ENCODE measurements at regions not wholly inside any gene's neighbourhood (a gene's known extent, or its start where the extent isn't known, plus 50 kb on each side); places are given as distances from the start of the nearest gene placed in this dataset.
"Not testable (repeated sequence)": the region's sequence is repeated elsewhere in the genome, so short reads cannot be mapped to it uniquely, and the experiment has no call there.

- DNase-seq = no peak
Observed at GRCh38 chr1:199811163-199811562, 216.3 kb upstream of the NR5A2 start.

DNA sequence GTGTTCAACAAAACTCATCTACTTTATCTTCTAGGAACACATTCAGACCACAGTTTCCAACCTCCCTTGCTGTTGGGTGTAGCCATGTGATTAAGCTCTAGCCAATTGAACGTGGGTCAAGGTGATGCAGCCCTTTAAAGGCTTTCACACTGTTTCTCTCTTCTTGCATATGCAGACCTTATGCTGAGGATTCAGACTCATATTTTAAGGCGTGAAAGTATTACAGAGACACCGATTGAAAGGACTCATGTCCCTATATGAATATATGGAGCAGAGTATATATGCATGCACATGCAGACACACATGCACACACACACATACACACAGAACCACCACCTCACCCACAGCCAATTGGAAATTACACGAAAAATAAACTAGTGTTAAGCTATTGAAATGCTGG is 214.3 kb upstream of the NR5A2 start:
- DNase-seq = no peak

DNA sequence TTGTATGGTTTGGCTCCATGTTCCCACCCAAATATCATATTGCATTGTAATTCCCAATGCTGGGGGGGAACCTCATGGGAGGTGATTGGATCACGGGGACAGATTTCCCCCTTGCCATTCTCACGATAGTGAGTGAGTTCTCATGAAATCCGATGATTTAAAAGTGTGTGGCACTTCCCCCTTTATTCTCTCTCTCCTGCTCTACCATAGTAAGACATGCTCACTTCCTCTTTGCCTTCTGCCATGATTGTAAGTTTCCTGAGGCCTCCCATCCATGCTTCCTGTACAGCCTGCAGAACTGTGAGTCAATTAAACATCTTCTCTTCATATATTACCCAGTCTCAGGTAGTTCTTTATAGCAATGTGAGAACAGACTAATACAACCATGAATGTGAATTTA is 211.6 kb upstream of the NR5A2 start:
- DNase-seq = no peak

DNA sequence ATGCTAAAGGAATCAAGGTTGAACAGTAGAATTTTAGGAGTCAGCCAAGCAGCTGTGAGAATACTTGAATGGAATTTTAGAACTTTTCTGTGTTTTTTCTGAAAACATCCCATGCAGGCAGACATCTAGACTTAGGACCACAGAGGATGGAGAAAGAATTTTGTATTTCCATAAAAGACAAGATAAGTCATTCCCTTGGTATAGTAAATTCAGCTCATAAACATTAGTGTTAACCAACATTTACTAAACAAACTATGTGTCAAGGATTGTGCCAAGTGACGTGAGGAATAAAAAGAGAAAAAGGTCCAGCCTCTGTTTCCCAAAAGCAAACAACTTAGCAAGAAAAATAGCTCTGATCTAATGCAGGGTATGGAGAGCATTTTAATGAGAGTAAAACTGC is 210.2 kb upstream of the NR5A2 start:
- DNase-seq = peak; percentile 55

DNA sequence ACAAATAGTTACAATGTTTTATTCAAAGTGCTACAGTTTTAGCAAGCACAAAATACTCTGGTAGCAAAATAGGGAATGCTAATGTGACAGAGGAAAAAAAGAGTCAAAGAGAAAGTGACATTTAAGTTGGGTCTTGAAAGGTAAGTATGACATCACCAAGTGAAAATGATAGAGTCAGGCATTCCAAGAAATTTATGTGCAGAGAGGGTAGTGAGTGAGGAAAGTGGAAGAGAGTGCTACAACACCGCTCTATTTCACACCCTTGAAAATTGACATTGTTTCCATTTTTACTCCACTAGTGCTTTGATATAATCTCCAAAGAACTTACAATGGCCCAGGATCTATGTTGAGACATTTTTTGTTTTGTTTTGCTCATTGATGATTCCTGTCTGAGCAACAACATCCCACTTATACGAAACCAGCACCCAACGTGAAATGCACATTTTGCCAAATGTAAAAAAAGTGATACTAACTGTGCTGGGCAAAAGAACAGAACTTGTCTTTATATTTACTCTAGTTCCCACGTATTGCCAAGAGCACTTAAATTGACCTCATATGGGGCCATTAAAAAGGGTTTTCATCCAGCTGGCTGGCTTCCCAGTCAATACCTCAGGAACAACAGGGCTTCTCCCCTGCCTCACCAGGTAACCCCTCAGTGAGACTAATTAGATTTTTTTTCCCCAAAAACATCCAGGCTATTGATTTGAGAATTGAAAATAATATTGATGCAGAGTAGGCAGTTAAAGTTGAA is 206.3 kb upstream of the NR5A2 start:
- DNase-seq = no peak

DNA sequence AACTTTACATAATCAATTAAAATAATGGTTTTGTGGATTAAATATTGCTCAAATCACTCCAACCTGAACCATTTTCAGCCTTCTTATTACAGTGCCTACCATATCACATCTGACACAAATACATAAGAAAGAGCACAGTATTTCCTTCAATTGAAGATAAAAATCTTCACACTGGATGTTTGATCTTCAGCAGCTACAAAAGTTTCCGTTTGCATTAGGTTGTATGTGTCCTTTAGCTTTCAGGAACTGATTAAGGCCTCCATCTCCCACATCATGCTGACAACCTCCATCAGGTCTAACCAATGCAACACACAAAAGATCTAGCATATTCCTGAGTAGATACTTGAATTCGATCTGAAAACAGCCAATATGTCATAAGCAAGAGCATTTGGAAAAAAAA is 195.1 kb upstream of the NR5A2 start:
- no peak for DNase-seq

- no peak for DNase-seq
Observed at GRCh38 chr1:199834711-199835110, 192.8 kb upstream of the NR5A2 start.

GRCh38 chr1:199836430-199836829 is 191.1 kb upstream of the NR5A2 start:
- DNase-seq = no peak

GRCh38 chr1:199837321-199837720 is 190.2 kb upstream of the NR5A2 start:
- DNase-seq = no peak

GRCh38 chr1:199839608-199840007 is 187.9 kb upstream of the NR5A2 start:
- not testable (repeated sequence) for DNase-seq

GRCh38 chr1:199843096-199843495 is 184.4 kb upstream of the NR5A2 start:
- DNase-seq = not testable (repeated sequence)

GRCh38 chr1:199843861-199844260 is 183.6 kb upstream of the NR5A2 start:
- DNase-seq = no peak

DNA sequence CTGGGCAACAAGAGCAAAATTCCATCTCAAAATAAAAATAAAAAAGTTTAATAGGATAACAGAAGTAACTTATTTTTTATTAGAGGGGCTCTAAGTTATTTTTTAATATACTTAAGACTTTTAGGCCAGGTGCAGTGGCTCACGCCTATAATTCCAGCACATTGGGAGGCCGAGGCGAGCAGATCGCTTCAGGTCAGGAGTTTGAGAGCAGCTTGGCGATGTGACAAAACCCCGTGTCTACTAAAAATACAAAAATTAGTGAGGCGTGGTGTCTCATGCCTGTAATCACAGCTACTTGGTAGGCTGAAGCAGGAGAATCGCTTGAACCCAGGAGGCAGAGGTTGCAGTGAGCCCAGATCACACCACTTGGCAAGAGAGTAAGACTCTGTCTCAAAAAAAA is 180.5 kb upstream of the NR5A2 start:
- DNase-seq = no peak

GRCh38 chr1:199851439-199852140 is 175.9 kb upstream of the NR5A2 start:
- DNase-seq = no peak

DNA sequence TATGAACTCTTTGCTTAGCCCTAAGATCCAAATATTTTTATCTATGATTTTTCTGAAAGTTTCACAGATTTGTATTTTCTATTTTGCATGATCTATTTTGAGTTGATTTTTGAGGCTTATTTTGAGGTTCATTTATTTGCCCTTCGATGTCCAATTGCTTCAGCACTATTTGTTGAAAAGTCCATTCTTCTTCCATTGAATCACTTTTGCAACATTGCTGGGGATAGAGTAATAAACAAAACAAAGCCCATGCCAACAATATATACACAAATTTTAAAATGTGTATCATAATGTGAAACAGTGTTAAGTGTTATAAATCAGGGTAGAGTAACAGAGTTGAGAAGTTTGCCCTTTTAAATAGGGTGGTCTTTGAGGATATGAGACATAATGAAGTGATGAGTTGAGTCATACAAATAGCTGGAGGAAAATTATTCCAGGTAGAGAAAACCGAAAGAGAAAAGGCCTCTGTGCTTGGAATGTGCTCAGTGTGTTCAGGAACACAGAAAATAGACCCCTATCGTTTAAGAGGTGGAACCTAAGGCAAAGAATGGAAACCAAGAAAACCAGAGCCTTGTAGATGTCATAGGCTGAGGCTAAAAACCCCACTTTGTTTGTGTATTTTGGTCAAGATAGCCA is 172.7 kb upstream of the NR5A2 start:
- DNase-seq = no peak

- peak; percentile 85 for DNase-seq
Observed at GRCh38 chr1:199855580-199855979, 171.9 kb upstream of the NR5A2 start.

DNA sequence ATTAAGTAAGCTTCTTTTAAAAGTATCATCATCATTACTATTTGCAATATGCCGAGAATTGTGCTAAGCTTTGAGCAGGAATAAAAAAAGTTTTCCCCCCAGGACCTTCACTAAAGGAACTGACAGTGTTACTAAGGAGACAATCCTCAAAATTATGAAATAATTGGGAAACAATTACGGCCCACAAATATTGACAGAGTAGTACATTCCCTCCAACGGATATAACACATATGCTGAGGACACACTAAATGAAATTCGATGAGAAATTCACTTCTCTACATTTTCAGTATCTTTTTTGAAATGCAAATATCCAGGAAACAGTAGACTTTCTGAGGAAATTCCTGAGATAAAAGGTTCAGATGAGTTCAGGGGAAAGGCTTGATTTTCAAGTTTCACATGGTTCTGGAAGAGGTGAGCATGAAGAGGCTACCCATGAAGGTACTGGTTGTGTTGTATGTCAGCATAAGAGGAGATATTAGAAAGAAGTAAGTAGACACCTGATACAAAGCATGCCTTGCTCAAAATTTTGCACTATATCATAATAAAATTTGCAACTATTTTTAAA is 171.2 kb upstream of the NR5A2 start:
- DNase-seq = no peak

DNA sequence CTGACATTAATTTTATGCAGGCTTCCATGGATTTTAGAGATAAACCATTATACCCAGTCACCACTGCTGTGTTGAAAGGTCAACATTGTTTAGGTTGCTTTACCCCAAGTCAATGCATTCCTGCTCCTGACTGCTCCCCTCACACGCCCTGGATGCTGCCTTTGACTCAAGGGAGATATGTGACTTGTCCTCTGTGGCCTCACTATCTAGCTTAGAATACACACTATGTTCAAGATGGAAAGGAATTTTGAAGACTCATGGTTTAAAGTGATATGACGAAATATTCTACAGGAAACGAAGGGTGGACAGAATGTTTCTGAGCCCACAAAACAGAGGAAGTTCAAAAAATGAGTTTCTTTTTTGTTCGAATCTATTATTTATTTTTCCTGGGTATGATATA is 170.4 kb upstream of the NR5A2 start:
- DNase-seq = peak; percentile 62

DNA sequence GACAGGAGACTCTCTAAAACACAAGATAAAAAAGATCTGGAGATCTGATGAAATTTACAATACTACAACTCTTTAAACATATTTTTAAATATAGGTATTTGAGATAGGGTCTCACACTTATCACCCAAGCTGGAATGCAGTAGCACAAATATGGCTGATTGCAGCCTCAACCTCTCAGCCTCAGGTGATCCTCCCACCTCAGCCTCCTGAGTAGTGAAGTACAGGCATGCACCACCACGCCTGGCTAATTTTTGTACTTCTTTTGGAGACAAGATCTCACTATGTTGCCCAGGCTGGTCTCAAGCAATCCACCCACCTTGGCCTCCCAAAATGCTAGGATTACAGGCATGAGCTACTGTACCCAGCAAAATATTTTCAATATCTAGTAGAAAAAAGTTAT is 170.0 kb upstream of the NR5A2 start:
- no peak for DNase-seq

- no peak for DNase-seq
Observed at GRCh38 chr1:199858171-199858570, 169.3 kb upstream of the NR5A2 start.

GRCh38 chr1:199858856-199859255 is 168.7 kb upstream of the NR5A2 start:
- peak; percentile 47 for DNase-seq

DNA sequence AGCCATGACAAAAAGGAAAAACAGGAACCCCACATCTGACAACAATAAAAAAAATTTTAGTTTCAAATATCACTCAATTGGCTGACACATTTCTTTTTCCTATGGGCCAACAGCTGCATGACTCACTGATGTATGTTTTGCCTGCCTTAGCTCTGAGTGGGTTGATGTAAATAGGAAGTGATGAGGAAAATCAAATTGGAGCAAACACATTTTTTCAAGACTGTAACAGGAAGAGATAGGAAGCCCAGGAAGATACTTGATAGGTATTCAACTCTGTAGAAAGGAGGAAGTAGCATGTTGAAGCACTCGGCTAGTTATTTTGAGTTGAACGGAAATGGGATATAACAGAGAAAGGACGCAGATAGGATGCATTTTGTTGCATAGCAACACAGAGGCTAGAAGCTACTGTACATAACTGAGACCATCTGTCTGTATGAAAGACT is 168.0 kb upstream of the NR5A2 start:
- DNase-seq = peak; percentile 79

GRCh38 chr1:199861020-199861795 is 166.3 kb upstream of the NR5A2 start:
- DNase-seq = peak; percentile 52

All from fibroblast of skin of scalp (primary cell).